Thyroid gland (tissue), 4 donors: ENCODE measurements at regions not wholly inside any gene's neighbourhood (a gene's known extent, or its start where the extent isn't known, plus 50 kb on each side); places are given as distances from the start of the nearest gene placed in this dataset.

Experiments used
- DNase-seq, 2 donors: peaks; one replicate each; pipeline ENCODE4 v3.0.0-alpha.2; 2019
- H3K27ac ChIP-seq, 3 donors: fragments of 200-600 bp; sonication (generic); 1 replicate in 2 of 3; 2 replicates in 1 of 3; pipeline ENCODE4 v1.5.1; 2016 to 2019; ENCODE audit warnings: mild to moderate bottlenecking in 1 of 3, moderate library complexity in 1 of 3
- H3K27me3 ChIP-seq: fragments of 200-600 bp; sonication (generic); one replicate; pipeline ENCODE4 v1.5.1; 2019
- H3K36me3 ChIP-seq, 2 donors: fragments of 200-600 bp; sonication (generic); one replicate each; pipeline ENCODE4 v1.5.1; 2016 to 2019
- H3K4me1 ChIP-seq, 2 donors: fragments of 200-600 bp; sonication (generic); one replicate each; pipeline ENCODE4 v1.5.1; 2017 to 2019
- H3K4me3 ChIP-seq, 3 donors: fragments of 200-600 bp; sonication (generic); replicated peaks in 1 of 3; 1 replicate in 2 of 3; 2 replicates in 1 of 3; pipeline ENCODE4 v1.5.1; 2016; ENCODE audit warnings: mild to moderate bottlenecking in 1 of 3
- H3K9me3 ChIP-seq: fragments of 200-600 bp; sonication (generic); one replicate; pipeline ENCODE4 v1.5.1; 2017
- POLR2A ChIP-seq, 2 donors: fragments of 450-650 bp; IDR thresholded peaks; one replicate each; pipeline ENCODE4 v1.6.1; 2017; ENCODE audit warnings: antibody characterized with exemption in 2 of 2, mild to moderate bottlenecking in 2 of 2, moderate library complexity in 1 of 2
- WGBS, 2 donors: methylation state at CpG; one replicate each; pipeline ENCODE4 v1.1.5; 2017; 5-methylcytosine and 5-hydroxymethylcytosine counted together
- intact Hi-C: fragments of 100-400 bp; cut with DNase I; formaldehyde crosslinking; loops from one replicate; pipeline ENCODE4 v1.15.1; 2023
- TF ChIP-seq, protein P1 (sequence below), 6 experiments: fragments of 200-600 bp in 3 of 6; fragments of 450-650 bp in 3 of 6; sonication (generic) in 3 of 6; IDR thresholded peaks; one replicate each; pipeline ENCODE4 v1.5.1; 2016 to 2019; ENCODE audit warnings: antibody characterized with exemption in 6 of 6, mild to moderate bottlenecking in 2 of 6, inconsistent platforms in 1 of 6, moderate library complexity in 1 of 6

DNA sequence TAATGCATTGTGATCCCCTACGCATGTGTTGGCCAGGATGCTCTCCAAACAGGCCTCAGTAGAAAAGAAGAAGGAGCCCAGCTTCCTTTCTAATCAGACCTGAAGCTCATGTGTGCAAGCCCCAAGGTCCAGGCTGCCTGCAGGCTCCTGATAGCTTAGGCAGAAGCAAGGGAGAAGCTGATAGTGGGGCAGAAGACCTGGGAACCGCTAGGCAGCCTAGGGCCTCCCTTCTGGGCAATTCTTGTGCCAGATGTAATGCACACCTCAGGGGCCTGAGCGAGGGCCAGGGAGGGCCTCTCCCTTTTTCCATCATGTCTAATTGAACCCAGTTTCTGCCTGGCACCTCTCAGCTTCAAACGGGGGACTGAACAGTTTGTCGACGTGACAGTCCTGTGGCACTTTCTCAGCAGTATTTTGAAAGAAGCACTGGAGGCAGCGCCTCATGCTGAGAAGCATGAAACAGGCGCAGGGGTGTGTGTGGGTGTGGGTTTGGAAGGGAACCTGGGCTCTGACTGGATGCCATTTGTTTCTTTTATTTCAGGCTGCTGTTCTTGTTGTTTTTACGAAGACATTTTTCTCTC lies 212.8 kb downstream of the PIK3R1 start:
- no peak overlapping the region for H3K27ac ChIP-seq
- intact Hi-C loops = no loop called here
- 90 to 91% methylated on average over 9 of the region's 9 CpGs for WGBS, 2 donors

DNA sequence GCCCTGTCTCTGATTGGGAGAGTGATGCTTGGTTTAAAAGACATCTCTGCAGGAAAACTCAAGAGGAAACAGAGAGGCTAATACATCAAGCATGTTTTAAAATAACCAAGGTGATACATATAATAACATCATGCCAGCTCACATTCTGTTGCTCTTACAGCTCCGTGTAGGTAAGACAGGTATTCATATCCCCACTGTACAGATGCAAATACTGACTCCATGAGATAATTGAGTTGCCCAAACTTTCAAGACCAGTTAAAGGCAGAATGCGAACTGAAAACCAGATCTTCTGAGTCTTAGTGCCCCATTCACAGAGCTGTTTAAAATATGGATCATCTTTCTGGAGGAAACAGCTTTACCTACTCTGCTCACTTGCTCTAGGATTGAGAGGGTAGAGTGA lies 214.0 kb downstream of the PIK3R1 start:
- TF ChIP-seq, protein P1, sequence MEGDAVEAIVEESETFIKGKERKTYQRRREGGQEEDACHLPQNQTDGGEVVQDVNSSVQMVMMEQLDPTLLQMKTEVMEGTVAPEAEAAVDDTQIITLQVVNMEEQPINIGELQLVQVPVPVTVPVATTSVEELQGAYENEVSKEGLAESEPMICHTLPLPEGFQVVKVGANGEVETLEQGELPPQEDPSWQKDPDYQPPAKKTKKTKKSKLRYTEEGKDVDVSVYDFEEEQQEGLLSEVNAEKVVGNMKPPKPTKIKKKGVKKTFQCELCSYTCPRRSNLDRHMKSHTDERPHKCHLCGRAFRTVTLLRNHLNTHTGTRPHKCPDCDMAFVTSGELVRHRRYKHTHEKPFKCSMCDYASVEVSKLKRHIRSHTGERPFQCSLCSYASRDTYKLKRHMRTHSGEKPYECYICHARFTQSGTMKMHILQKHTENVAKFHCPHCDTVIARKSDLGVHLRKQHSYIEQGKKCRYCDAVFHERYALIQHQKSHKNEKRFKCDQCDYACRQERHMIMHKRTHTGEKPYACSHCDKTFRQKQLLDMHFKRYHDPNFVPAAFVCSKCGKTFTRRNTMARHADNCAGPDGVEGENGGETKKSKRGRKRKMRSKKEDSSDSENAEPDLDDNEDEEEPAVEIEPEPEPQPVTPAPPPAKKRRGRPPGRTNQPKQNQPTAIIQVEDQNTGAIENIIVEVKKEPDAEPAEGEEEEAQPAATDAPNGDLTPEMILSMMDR (IDR thresholded peaks at IDR 0.05) = no peak
- TF ChIP-seq POLR2A (IDR thresholded peaks at IDR 0.05) = no peak
- intact Hi-C loops = no loop called here

More for the DNA sequence above, 212.8 kb downstream of the PIK3R1 start:
- Histone ChIP-seq H3K9me3 (no peaks in the 10 kb centered on the region), H3K4me3 (no peak overlapping the region), H3K36me3 (no peaks in the 10 kb centered on the region), H3K27me3 (no peaks in the 10 kb centered on the region), H3K4me1 (peaks cover 0 to 3% of the 10 kb centered on the region in 2 donors)
- TF ChIP-seq, protein P1 (IDR thresholded peaks at IDR 0.05) = no peak
- TF ChIP-seq POLR2A (IDR thresholded peaks at IDR 0.05) = no peak
- no peak for DNase-seq

DNA sequence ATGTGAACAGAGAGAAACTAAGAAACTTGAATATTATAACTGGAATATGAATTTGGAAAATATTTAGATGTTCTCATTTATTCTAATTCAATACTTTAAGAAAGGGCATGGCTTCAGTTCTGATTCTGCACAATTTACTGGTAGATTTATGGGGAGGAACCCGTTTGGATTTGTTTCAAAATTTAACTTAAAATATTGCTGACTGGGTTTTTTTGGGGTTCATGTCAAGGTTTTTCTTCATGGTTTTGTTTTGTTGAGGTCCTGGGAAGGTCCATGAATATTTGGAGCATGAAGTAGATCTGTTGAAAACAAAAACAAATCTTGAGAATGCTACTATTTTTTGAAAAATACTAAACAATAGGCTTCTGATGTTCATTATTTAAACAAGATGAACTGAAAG lies 214.7 kb downstream of the PIK3R1 start:
- TF ChIP-seq, protein P1 (IDR thresholded peaks at IDR 0.05) = no peak
- no peak for TF ChIP-seq POLR2A (IDR thresholded peaks at IDR 0.05)
- no peaks in the 10 kb centered on the region for H3K27me3 ChIP-seq
- intact Hi-C loops = no loop called here
- 82 to 83% methylated on average over 1 of the region's 1 CpG for WGBS, 2 donors
- no peak overlapping the region for H3K27ac ChIP-seq
- no peaks in the 10 kb centered on the region for H3K9me3 ChIP-seq
- no peaks in the 10 kb centered on the region for H3K36me3 ChIP-seq
- peaks cover 0 to 18% of the 10 kb centered on the region in 2 donors for H3K4me1 ChIP-seq
- DNase-seq = no peak
- H3K4me3 ChIP-seq = no peak overlapping the region

More for the DNA sequence above, 214.0 kb downstream of the PIK3R1 start:
- no peaks in the 10 kb centered on the region for H3K36me3 ChIP-seq
- WGBS, 2 donors = 94 to 95% methylated on average over 2 of the region's 2 CpGs
- H3K9me3 ChIP-seq = no peaks in the 10 kb centered on the region
- H3K27me3 ChIP-seq = no peaks in the 10 kb centered on the region
- peaks cover 0 to 13% of the 10 kb centered on the region in 2 donors for H3K4me1 ChIP-seq
- no peak overlapping the region for H3K27ac ChIP-seq
- no peak for DNase-seq
- no peak overlapping the region for H3K4me3 ChIP-seq

DNA sequence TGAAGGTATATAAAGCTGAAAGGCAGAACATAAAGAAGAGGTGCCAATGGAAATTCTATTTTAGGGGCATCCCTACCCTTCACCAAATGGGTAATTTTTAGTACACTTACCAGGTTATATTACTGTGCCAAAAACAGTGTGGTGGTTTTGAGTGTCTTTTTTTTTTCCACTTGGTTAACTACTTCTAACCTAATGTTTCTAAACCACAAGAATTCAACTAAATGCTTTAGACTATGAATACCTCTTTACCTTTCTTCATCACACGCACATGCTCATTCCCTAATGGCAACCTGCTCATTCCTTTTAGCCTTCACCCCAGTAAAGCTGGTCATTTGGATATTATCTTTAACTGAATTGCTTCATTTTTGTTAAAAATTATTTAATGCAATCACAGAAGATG lies 215.6 kb downstream of the PIK3R1 start:
- Histone ChIP-seq H3K36me3 (no peaks in the 10 kb centered on the region), H3K27ac (no peak overlapping the region), H3K27me3 (no peaks in the 10 kb centered on the region), H3K4me3 (no peak overlapping the region), H3K4me1 (peaks cover 0 to 18% of the 10 kb centered on the region in 2 donors), H3K9me3 (no peaks in the 10 kb centered on the region)
- no peak for DNase-seq
- intact Hi-C loops = no loop called here
- no peak for TF ChIP-seq POLR2A (IDR thresholded peaks at IDR 0.05)
- WGBS, 2 donors = 95 to 97% methylated on average over 1 of the region's 1 CpG

DNA sequence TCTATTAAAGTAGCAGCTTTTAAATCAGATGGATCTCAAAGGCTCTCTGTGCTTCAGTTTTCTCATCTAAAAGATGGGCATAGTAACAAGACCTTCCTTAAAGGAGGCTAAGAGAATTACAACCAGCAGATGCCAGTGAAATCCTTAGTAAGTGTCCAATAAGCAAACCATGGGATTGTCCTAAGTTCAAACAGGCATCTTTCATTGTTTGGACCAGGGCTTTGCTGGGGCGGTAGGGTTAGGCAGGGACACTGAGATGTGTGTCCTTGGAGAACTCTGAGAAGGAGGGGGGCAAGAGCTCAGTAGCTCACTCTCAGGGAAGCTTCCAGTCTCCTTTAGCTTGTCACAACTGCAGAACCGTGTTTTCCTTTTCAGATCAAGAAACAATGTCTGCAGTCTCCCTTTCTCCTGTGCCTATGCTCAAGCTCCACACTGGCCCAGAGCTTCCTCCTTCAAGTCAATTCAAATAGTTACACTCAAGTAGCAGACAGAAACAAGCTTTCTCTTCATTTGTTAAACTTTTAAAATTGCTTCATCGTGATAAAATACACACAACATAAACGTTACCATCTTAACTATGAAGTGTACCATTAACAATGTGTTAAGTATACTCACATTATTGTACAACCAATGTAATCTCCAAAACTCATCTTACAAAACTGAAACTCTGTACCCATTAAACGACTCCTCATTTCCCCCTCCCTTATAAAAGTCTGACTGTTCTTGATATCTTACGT lies 216.2 kb downstream of the PIK3R1 start:
- Histone ChIP-seq H3K36me3 (no peaks in the 10 kb centered on the region), H3K4me3 (no peak overlapping the region), H3K4me1 (peaks cover 0 to 18% of the 10 kb centered on the region in 2 donors), H3K9me3 (no peaks in the 10 kb centered on the region), H3K27me3 (no peaks in the 10 kb centered on the region), H3K27ac (no peak overlapping the region)
- DNase-seq = no peak
- WGBS, 2 donors = 77% methylated on average over 6 of the region's 6 CpGs
- intact Hi-C loops = no loop called here
- no peak for TF ChIP-seq POLR2A (IDR thresholded peaks at IDR 0.05)
- TF ChIP-seq, protein P1 (IDR thresholded peaks at IDR 0.05) = no peak
